ENCODE measurements at regions not wholly inside any gene's neighbourhood (a gene's known extent, or its start where the extent isn't known, plus 50 kb on each side); places are given as distances from the start of the nearest gene placed in this dataset.

- TF ChIP-seq GATA2 (IDR thresholded peaks at IDR 0.05; ENCODE audit: low read depth, low read length) (no peak), GATA3 (IDR thresholded peaks at IDR 0.05; ENCODE audit: low read depth, low read length) (no peak)
These were observed 122.1 kb upstream of the DMAC1 start for GRCh38 chr9:7921545-7922197.

Measured in SH-SY5Y (cell line).